ENCODE measurements at regions not wholly inside any gene's neighbourhood (a gene's known extent, or its start where the extent isn't known, plus 50 kb on each side); places are given as distances from the start of the nearest gene placed in this dataset.

GRCh38 chr16:60646631-60647030 lies 1389.6 kb downstream of the CDH8 start:
- no peak for TF ChIP-seq EZH2 (IDR thresholded peaks at IDR 0.05; ENCODE audit: borderline replicate concordance, low read length)
- TF ChIP-seq, protein P1, sequence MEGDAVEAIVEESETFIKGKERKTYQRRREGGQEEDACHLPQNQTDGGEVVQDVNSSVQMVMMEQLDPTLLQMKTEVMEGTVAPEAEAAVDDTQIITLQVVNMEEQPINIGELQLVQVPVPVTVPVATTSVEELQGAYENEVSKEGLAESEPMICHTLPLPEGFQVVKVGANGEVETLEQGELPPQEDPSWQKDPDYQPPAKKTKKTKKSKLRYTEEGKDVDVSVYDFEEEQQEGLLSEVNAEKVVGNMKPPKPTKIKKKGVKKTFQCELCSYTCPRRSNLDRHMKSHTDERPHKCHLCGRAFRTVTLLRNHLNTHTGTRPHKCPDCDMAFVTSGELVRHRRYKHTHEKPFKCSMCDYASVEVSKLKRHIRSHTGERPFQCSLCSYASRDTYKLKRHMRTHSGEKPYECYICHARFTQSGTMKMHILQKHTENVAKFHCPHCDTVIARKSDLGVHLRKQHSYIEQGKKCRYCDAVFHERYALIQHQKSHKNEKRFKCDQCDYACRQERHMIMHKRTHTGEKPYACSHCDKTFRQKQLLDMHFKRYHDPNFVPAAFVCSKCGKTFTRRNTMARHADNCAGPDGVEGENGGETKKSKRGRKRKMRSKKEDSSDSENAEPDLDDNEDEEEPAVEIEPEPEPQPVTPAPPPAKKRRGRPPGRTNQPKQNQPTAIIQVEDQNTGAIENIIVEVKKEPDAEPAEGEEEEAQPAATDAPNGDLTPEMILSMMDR (conservative IDR thresholded peaks at IDR 0.05 in 1 of 2, IDR thresholded peaks at IDR 0.05 in 1 of 2; ENCODE audit: extremely low read depth in 1 of 2, insufficient read depth in 1 of 2, low read depth in 1 of 2, low read length in 2 of 2): no peak
